HEK293 (cell line): ENCODE measurements at regions not wholly inside any gene's neighbourhood (a gene's known extent, or its start where the extent isn't known, plus 50 kb on each side); places are given as distances from the start of the nearest gene placed in this dataset.

ENCODE experiments used
- CTCF ChIP-seq: fragments of 450-650 bp; formaldehyde crosslinking; IDR thresholded peaks from 2 replicates; pipeline ENCODE4 v1.5.1; 2016; ENCODE audit warnings: missing biosample characterization, missing genetic modification characterization
- PATZ1 ChIP-seq: fragments of 450-650 bp; formaldehyde crosslinking; IDR thresholded peaks from 2 replicates; pipeline ENCODE4 v1.5.1; 2016; ENCODE audit warnings: missing biosample characterization, missing genetic modification characterization
- TRIM28 ChIP-seq: IDR thresholded peaks from 2 replicates; pipeline ENCODE4 v1.6.1; 2011; ENCODE audit warnings: low read length, control low read depth, borderline replicate concordance
- ZIC2 ChIP-seq: fragments of 450-650 bp; formaldehyde crosslinking; IDR thresholded peaks from 2 replicates; pipeline ENCODE4 v1.5.1; 2016; ENCODE audit warnings: missing biosample characterization, missing genetic modification characterization
- ZNF23 ChIP-seq: fragments of 450-650 bp; formaldehyde crosslinking; IDR thresholded peaks from 2 replicates; pipeline ENCODE4 v1.5.1; 2016; ENCODE audit warnings: missing biosample characterization, missing genetic modification characterization, borderline replicate concordance
- ZNF274 ChIP-seq, 2 experiments: fragments of 200-500 bp in 1 of 2; fragments of 450-650 bp in 1 of 2; sonication (Bioruptor generic) in 1 of 2; formaldehyde crosslinking in 1 of 2; IDR thresholded peaks; 2 replicates each; pipeline versions ENCODE4 v1.5.1 to v1.6.1; 2014 to 2016; ENCODE audit warnings: borderline replicate concordance in 1 of 2, inconsistent platforms in 1 of 2, low read length in 1 of 2, missing biosample characterization in 1 of 2, missing genetic modification characterization in 1 of 2
- ZNF350 ChIP-seq: fragments of 450-650 bp; formaldehyde crosslinking; IDR thresholded peaks from 2 replicates; pipeline ENCODE4 v1.5.0; 2017; ENCODE audit warnings: missing biosample characterization, mild to moderate bottlenecking, missing genetic modification characterization

GRCh38 chr1:29821605-29822004 lies 585.3 kb downstream of the PTPRU start:
- TF ChIP-seq CTCF (no peak), PATZ1 (no peak), ZNF23 (tag by site-specific recombination) (no peak), ZNF350 (tag by site-specific recombination) (no peak), ZNF274 (IDR thresholded peaks at IDR 0.05; ENCODE audit: low read length) (no peak), ZNF274 (tag by site-specific recombination; IDR thresholded peaks at IDR 0.05; ENCODE audit: borderline replicate concordance) (no peak), TRIM28 (no peak), ZIC2 (tag by site-specific recombination) (no peak)
